Adrenal gland (tissue), 5 donors: ENCODE measurements at regions not wholly inside any gene's neighbourhood (a gene's known extent, or its start where the extent isn't known, plus 50 kb on each side); places are given as distances from the start of the nearest gene placed in this dataset.

Experiments
- POLR2A ChIP-seq, 2 donors: fragments of 450-650 bp; IDR thresholded peaks; one replicate each; pipeline ENCODE4 v1.6.1; 2017; ENCODE audit warnings: antibody characterized with exemption in 2 of 2, mild to moderate bottlenecking in 2 of 2, moderate library complexity in 1 of 2
- TF ChIP-seq, protein P1 (sequence below), 6 experiments: fragments of 450-650 bp in 4 of 6; fragments of 200-600 bp in 2 of 6; sonication (generic) in 1 of 6; IDR thresholded peaks; 1 replicate in 5 of 6; 2 replicates in 1 of 6; pipeline versions ENCODE4 v1.5.1 to v1.8.0; 2016 to 2021; ENCODE audit warnings: antibody characterized with exemption in 6 of 6, mild to moderate bottlenecking in 2 of 6, moderate library complexity in 1 of 6
- donor health status: DM: no; HTN: no; CAD: no.

DNA sequence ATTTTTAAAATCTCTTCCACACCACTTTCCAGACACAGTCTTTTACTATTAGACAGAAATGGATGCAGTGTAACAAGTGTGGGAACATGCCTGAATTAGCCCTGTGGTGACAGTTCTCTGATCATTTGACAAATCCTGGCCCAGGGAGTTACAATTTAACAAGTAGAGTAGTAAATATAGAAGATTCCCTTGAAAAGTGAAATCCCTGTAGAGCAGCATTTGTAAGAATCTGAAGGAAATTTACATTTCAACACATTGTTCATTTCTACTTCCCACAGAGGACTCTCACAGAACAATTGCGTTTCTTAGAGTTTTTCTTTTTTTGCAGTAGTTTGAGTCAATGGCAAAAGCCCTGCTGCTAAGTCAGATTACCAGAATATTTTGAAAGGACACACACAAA lies 458.3 kb upstream of the BRINP3 start:
- TF ChIP-seq, protein P1, sequence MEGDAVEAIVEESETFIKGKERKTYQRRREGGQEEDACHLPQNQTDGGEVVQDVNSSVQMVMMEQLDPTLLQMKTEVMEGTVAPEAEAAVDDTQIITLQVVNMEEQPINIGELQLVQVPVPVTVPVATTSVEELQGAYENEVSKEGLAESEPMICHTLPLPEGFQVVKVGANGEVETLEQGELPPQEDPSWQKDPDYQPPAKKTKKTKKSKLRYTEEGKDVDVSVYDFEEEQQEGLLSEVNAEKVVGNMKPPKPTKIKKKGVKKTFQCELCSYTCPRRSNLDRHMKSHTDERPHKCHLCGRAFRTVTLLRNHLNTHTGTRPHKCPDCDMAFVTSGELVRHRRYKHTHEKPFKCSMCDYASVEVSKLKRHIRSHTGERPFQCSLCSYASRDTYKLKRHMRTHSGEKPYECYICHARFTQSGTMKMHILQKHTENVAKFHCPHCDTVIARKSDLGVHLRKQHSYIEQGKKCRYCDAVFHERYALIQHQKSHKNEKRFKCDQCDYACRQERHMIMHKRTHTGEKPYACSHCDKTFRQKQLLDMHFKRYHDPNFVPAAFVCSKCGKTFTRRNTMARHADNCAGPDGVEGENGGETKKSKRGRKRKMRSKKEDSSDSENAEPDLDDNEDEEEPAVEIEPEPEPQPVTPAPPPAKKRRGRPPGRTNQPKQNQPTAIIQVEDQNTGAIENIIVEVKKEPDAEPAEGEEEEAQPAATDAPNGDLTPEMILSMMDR (IDR thresholded peaks at IDR 0.05), result no peak
- no peak for TF ChIP-seq POLR2A (IDR thresholded peaks at IDR 0.05)
